Epithelial cell of prostate (primary cell): ENCODE measurements at regions not wholly inside any gene's neighbourhood (a gene's known extent, or its start where the extent isn't known, plus 50 kb on each side); places are given as distances from the start of the nearest gene placed in this dataset.
"Not testable (repeated sequence)": the region's sequence is repeated elsewhere in the genome, so short reads cannot be mapped to it uniquely, and the experiment has no call there.

Source experiments
- DNase-seq: peaks from one replicate; pipeline ENCODE4 v3.0.0-alpha.2; 2011; ENCODE audit warnings: low read depth, low spot score
- H3K27ac ChIP-seq: fragments of 450-650 bp; 2 replicates; pipeline ENCODE4 v1.5.1; 2017; ENCODE audit warnings: mild to moderate bottlenecking

DNA sequence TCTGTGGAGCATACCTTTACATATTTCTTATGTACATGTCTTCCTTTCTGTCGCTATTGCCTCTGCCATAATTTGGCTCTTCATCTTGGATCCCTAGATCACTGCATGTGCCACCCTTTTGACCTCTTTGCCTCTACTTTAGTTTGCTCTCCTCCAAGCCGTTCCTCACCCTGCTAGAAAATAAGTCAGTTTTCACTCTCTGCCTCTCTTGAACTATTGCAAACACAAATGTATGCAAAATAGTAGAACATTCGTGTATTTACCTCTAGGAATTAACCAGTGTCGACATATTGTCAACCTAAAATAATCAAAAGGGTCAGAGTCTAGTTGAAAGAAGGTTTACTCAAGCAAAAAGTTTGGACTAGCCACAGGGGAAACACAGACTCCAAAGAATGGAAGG is 1893.1 kb downstream of the KHDRBS2 start:
- not testable (repeated sequence) for H3K27ac ChIP-seq, DNase-seq

GRCh38 chr6:60389094-60389493 is 1896.9 kb downstream of the KHDRBS2 start:
- DNase-seq, H3K27ac ChIP-seq: not testable (repeated sequence)

DNA sequence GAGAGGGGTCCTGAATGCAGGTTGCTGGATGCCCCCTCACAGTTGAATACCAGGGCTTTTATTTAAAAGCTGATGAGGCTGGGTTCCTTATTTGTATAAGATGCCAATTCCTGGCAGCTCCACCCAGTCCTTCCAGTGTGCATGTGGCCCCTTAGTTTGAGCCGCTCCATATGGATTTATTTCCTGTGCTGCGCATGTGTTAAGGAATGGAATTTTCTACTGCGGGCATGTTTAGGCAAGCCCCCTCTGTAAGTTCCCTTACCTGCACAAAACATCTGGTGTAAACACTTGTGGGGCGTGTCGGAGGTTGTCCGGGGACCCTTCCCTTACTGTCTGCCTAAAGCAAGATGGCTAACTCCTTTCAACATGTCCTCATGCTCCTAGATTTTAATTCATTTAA is 1901.4 kb downstream of the KHDRBS2 start:
- H3K27ac ChIP-seq = not testable (repeated sequence)
- peak; percentile 0 for DNase-seq

GRCh38 chr6:60382771-60383170 is 1903.3 kb downstream of the KHDRBS2 start:
- not testable (repeated sequence) for DNase-seq, H3K27ac ChIP-seq

DNA sequence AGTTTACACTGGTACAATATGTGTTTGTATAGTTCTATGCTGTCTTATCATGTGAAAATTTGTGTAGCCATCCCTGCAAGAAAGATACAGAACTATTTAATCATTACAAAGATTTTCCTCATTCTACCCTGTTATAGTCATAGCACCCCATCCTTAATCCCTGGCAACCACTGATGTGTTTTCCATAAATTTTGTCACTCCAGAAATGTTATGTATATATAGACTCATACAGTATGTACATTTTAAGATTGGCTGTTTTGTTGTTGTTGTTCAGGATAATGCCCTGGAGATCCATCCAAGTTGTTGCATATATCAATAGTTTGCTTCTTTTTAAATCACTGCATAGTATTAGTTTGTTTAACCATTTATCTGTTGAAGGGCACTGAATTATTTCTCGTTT is 1911.9 kb downstream of the KHDRBS2 start:
- not testable (repeated sequence) for DNase-seq

DNA sequence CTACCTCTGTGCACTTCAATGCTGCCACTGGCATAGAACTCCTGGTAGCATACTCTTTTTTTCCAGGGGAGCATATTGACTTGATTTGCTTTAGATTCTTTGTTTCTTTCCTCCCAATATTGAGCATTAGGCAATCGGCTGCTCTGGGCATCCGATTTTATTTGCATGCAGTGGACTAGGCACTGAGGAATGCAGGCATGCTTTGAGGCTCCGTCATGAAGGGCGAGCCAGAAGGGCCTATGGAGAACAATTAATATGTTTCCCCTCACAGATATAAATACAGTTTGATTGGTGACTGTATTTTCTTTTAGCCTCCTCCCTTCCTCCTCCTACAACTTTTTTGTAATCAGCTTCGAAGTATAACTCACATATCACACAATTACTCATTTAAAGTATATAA is 1918.2 kb downstream of the KHDRBS2 start:
- not testable (repeated sequence) for DNase-seq, H3K27ac ChIP-seq

More for the DNA sequence above, 1911.9 kb downstream of the KHDRBS2 start:
- not testable (repeated sequence) for H3K27ac ChIP-seq

GRCh38 chr6:60365901-60366300 is 1920.1 kb downstream of the KHDRBS2 start:
- not testable (repeated sequence) for H3K27ac ChIP-seq, DNase-seq

DNA sequence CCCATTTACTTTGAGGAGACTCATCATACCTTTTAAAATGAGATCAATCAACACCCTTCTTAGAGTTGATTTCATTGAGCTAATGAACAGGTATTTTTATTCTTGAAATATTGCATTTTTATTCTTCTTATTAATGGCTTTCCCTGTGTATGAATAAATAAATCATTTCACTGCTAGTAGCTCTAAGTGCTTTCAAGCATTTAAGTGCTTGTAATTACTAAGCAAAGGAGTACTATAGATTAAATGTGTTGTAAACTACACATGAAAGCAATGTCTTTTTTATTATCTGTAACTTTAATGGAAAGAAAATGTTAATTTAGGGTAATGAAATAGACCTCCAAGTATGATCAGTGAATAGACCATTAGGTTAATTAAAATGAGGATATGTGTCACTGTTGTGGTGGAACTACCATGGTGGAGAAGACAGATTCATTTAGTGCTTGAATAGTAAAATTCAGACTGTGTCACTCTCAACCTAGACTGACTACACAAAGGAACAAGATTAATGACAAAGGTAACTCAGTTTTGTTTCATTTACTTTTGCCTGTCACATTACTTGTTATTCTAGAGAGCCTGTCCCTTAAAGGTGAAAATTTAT is 1943.5 kb downstream of the KHDRBS2 start:
- not testable (repeated sequence) for H3K27ac ChIP-seq

DNA sequence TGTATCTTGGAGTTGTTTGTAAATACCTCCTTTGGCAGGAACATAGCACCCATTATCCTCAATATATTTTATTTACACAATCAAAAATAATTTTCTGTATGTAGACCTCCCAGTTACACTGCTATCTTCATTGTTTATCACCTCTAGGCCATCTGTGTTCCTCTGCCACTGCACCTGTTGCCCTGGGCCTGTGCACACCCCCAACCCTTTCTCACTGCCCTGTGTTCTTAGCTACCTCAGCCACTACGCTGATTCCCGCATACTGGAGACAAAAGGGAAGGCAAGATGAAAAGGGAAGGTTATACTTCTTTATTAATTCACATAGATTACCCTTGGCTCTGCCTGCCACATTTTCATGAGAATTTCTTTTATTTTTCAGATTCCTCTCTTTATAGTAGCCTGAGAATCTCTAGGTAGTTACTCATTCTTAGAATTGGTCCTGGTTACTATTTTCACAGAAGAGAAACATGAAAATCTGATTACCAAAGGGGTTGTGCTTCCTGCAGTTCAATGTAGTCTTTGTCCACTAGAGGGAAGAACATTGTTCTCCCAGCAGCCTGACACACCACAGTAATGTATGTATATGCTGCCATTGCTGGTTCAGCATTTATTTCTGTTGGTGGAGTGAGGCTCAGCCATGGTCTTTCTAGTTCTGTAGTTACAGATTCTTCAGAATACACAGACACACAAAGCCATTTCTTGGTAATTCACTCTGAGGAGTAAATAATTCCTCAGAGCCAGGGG is 1947.5 kb downstream of the KHDRBS2 start:
- not testable (repeated sequence) for DNase-seq, H3K27ac ChIP-seq

More for the DNA sequence above, 1943.5 kb downstream of the KHDRBS2 start:
- DNase-seq = not testable (repeated sequence)

- not testable (repeated sequence) for H3K27ac ChIP-seq, DNase-seq
Observed at GRCh38 chr6:60335124-60335523, 1950.9 kb downstream of the KHDRBS2 start.

GRCh38 chr6:60333708-60334107 is 1952.3 kb downstream of the KHDRBS2 start:
- H3K27ac ChIP-seq, DNase-seq: not testable (repeated sequence)

- not testable (repeated sequence) for H3K27ac ChIP-seq, DNase-seq
Observed at GRCh38 chr6:60308939-60309338, 1977.1 kb downstream of the KHDRBS2 start.
